ENCODE measurements at regions not wholly inside any gene's neighbourhood (a gene's known extent, or its start where the extent isn't known, plus 50 kb on each side); places are given as distances from the start of the nearest gene placed in this dataset.

DNA sequence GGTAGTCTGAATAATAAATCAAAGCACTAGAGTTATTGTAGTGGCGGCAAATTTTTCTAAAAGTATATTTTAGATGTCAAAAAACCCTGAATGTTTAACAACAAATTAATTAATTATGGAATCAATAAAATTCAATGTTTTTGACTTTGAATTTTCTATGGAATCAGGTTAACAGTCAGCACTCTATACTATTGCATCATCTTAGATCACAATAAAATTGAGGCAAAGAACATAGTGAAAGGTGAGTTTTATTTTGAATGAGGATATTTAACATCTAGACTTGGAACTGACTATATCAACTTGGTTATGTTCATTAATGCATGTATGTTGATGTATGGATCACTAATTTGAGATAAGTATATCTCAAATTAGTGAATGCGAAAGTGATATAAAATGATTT lies 148.5 kb downstream of the TNFSF18 start:
- H3K4me1 ChIP-seq (ENCODE audit: control insufficient read depth, low read length) = peaks cover 7% of the 10 kb centered on the region
- no peaks in the 10 kb centered on the region for H3K79me2 ChIP-seq (ENCODE audit: control insufficient read depth, low read length)
- TF ChIP-seq, protein P1, sequence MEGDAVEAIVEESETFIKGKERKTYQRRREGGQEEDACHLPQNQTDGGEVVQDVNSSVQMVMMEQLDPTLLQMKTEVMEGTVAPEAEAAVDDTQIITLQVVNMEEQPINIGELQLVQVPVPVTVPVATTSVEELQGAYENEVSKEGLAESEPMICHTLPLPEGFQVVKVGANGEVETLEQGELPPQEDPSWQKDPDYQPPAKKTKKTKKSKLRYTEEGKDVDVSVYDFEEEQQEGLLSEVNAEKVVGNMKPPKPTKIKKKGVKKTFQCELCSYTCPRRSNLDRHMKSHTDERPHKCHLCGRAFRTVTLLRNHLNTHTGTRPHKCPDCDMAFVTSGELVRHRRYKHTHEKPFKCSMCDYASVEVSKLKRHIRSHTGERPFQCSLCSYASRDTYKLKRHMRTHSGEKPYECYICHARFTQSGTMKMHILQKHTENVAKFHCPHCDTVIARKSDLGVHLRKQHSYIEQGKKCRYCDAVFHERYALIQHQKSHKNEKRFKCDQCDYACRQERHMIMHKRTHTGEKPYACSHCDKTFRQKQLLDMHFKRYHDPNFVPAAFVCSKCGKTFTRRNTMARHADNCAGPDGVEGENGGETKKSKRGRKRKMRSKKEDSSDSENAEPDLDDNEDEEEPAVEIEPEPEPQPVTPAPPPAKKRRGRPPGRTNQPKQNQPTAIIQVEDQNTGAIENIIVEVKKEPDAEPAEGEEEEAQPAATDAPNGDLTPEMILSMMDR (IDR thresholded peaks at IDR 0.05; ENCODE audit: low read depth, low read length, poor library complexity, severe bottlenecking) = no peak
- no peak for TF ChIP-seq EZH2phosphoT487 (IDR thresholded peaks at IDR 0.05; ENCODE audit: borderline replicate concordance, low read length)
- no peaks in the 10 kb centered on the region for H3K27me3 ChIP-seq (ENCODE audit: control insufficient read depth, low read length)
- H3K27ac ChIP-seq (ENCODE audit: low read depth, low read length) = no peak overlapping the region
- no peaks in the 10 kb centered on the region for H3K36me3 ChIP-seq (ENCODE audit: control insufficient read depth, low read length)
- no peaks in the 10 kb centered on the region for H3K9me2 ChIP-seq (replicated peaks; ENCODE audit: control insufficient read depth, low read length)
- H3K9me3 ChIP-seq (ENCODE audit: control insufficient read depth, insufficient read depth, low read length) = no peaks in the 10 kb centered on the region
- H3F3A ChIP-seq (ENCODE audit: control insufficient read depth, insufficient read depth) = no peaks in the 10 kb centered on the region
- no peak overlapping the region for H3K4me3 ChIP-seq (ENCODE audit: low read length)
- H4K20me1 ChIP-seq (ENCODE audit: control insufficient read depth, insufficient read depth, low read depth, low read length) = no peaks in the 10 kb centered on the region
- no peak overlapping the region for H3K4me2 ChIP-seq (ENCODE audit: low read length)

DNA sequence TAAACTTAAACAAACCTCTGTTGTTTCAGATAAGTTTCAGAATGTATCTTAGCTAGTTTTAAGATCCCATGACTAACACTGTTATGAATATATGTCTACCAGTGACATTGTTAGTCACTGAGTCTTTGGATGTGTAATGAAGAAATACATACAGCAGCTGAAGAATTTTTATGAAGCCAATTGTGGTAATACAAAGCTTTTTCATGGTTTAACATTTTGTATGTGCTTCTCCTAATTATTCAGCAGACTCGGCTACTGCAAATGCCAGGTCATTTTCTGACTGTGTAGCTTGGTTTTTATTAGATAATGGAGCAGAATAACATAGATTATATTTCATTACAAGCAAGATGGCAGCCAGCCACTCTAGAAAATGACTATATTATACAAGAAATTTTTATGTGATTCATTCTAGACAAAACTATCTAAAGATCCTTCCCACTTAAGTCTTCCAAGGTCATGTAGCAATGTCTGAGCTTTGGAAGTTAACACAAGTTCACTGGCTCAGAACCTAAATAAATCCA lies 147.8 kb downstream of the TNFSF18 start:
- Histone ChIP-seq H3K9me3 (ENCODE audit: control insufficient read depth, insufficient read depth, low read length) (0 out of 2 replicates have a peak, but pooled peaks cover 7% of the 10 kb centered on the region), H3K4me3 (ENCODE audit: low read length) (no peak overlapping the region), H3F3A (ENCODE audit: control insufficient read depth, insufficient read depth) (no peaks in the 10 kb centered on the region), H4K20me1 (ENCODE audit: control insufficient read depth, insufficient read depth, low read depth, low read length) (no peaks in the 10 kb centered on the region), H3K27me3 (ENCODE audit: control insufficient read depth, low read length) (no peaks in the 10 kb centered on the region), H3K4me2 (ENCODE audit: low read length) (no peak overlapping the region), H3K27ac (ENCODE audit: low read depth, low read length) (no peak overlapping the region), H3K4me1 (ENCODE audit: control insufficient read depth, low read length) (peaks cover 11% of the 10 kb centered on the region), H3K9me2 (replicated peaks; ENCODE audit: control insufficient read depth, low read length) (no peaks in the 10 kb centered on the region), H3K79me2 (ENCODE audit: control insufficient read depth, low read length) (no peaks in the 10 kb centered on the region), H3K36me3 (ENCODE audit: control insufficient read depth, low read length) (no peaks in the 10 kb centered on the region)
- TF ChIP-seq EZH2phosphoT487 (IDR thresholded peaks at IDR 0.05; ENCODE audit: borderline replicate concordance, low read length) = no peak
- TF ChIP-seq, protein P1 (IDR thresholded peaks at IDR 0.05; ENCODE audit: low read depth, low read length, poor library complexity, severe bottlenecking) = no peak

DNA sequence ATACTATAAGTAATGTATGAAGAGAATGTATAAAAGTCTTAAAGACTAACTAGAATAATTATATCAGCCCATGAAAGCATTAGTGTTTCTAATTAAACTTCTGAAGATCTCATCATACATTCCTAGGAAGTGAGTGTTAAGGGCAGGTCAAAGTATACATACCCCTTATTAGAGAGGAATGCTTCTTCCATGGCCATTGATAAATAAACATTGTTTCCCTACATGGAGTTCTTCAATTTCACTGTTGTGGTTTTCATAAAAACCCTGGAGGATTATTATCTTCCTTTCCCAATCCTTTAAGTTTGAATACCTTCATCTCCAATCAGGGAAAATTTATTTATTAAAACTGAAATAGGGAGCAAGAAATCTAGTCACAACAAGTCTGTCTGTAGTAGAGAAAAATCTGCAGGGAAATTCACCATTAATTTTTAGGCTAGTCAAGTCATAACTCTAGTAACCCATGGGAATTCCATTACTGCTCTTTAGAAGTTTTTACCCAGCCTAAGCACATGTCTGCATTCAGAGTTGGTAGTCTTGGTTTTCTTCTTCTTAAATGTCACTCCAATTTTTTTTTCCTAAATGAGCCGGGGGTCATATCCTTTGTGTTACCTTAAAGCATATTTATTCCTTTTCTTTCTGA lies 147.0 kb downstream of the TNFSF18 start:
- no peaks in the 10 kb centered on the region for H4K20me1 ChIP-seq (ENCODE audit: control insufficient read depth, insufficient read depth, low read depth, low read length)
- H3K79me2 ChIP-seq (ENCODE audit: control insufficient read depth, low read length) = no peaks in the 10 kb centered on the region
- H3K27ac ChIP-seq (ENCODE audit: low read depth, low read length) = no peak overlapping the region
- no peaks in the 10 kb centered on the region for H3F3A ChIP-seq (ENCODE audit: control insufficient read depth, insufficient read depth)
- H3K36me3 ChIP-seq (ENCODE audit: control insufficient read depth, low read length) = no peaks in the 10 kb centered on the region
- peaks cover 11% of the 10 kb centered on the region for H3K4me1 ChIP-seq (ENCODE audit: control insufficient read depth, low read length)
- H3K9me3 ChIP-seq (ENCODE audit: control insufficient read depth, insufficient read depth, low read length) = 0 out of 2 replicates have a peak, but pooled peaks cover 7% of the 10 kb centered on the region
- TF ChIP-seq, protein P1 (IDR thresholded peaks at IDR 0.05; ENCODE audit: low read depth, low read length, poor library complexity, severe bottlenecking) = no peak
- TF ChIP-seq EZH2phosphoT487 (IDR thresholded peaks at IDR 0.05; ENCODE audit: borderline replicate concordance, low read length) = no peak
- no peaks in the 10 kb centered on the region for H3K9me2 ChIP-seq (replicated peaks; ENCODE audit: control insufficient read depth, low read length)
- H3K27me3 ChIP-seq (ENCODE audit: control insufficient read depth, low read length) = no peaks in the 10 kb centered on the region
- H3K4me3 ChIP-seq (ENCODE audit: low read length) = no peak overlapping the region
- H3K4me2 ChIP-seq (ENCODE audit: low read length) = no peak overlapping the region
